ENCODE measurements at regions not wholly inside any gene's neighbourhood (a gene's known extent, or its start where the extent isn't known, plus 50 kb on each side); places are given as distances from the start of the nearest gene placed in this dataset.
"Not testable (repeated sequence)": the region's sequence is repeated elsewhere in the genome, so short reads cannot be mapped to it uniquely, and the experiment has no call there.

DNA sequence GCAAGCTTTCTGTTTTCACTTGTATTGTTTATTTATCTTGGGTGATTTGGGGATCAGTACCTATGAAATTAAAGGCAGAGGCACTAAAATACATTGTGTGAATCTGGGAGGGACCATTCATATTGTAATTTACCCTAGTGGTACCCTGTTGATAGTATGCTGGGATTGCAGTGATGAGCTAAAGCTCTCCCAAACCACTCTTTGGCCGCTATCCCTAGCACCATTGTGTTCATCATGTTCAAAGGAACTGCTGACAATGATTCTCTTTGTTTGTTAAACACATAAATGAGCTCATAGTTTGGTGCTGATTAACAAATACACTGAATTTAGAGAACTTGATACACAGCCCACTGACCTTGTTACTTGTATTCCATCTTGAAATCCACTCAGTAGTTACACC is 1469.8 kb downstream of the CDH11 start:
- WGBS, 5 donors, result 36 to 70% (median 64%) methylated on average over 1 of the region's 1 CpG
- no peak for DNase-seq
- Histone ChIP-seq H3K27ac (no peak overlapping the region), H3K36me3 (no peaks in the 10 kb centered on the region), H3K27me3 (no peaks in the 10 kb centered on the region), H3K9me3 (no peaks in the 10 kb centered on the region), H3K4me3 (no peak overlapping the region), H3K4me1 (no peaks in the 10 kb centered on the region)
- intact Hi-C loops (cut with DNase I; ENCODE audit: low total_unique reads), result no loop called here
- TF ChIP-seq, protein P1, sequence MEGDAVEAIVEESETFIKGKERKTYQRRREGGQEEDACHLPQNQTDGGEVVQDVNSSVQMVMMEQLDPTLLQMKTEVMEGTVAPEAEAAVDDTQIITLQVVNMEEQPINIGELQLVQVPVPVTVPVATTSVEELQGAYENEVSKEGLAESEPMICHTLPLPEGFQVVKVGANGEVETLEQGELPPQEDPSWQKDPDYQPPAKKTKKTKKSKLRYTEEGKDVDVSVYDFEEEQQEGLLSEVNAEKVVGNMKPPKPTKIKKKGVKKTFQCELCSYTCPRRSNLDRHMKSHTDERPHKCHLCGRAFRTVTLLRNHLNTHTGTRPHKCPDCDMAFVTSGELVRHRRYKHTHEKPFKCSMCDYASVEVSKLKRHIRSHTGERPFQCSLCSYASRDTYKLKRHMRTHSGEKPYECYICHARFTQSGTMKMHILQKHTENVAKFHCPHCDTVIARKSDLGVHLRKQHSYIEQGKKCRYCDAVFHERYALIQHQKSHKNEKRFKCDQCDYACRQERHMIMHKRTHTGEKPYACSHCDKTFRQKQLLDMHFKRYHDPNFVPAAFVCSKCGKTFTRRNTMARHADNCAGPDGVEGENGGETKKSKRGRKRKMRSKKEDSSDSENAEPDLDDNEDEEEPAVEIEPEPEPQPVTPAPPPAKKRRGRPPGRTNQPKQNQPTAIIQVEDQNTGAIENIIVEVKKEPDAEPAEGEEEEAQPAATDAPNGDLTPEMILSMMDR (IDR thresholded peaks at IDR 0.05), result no peak
- TF ChIP-seq POLR2AphosphoS5 (IDR thresholded peaks at IDR 0.05), result no peak
- no peak for TF ChIP-seq POLR2A (IDR thresholded peaks at IDR 0.05)
- TF ChIP-seq EP300 (IDR thresholded peaks at IDR 0.05), result no peak

DNA sequence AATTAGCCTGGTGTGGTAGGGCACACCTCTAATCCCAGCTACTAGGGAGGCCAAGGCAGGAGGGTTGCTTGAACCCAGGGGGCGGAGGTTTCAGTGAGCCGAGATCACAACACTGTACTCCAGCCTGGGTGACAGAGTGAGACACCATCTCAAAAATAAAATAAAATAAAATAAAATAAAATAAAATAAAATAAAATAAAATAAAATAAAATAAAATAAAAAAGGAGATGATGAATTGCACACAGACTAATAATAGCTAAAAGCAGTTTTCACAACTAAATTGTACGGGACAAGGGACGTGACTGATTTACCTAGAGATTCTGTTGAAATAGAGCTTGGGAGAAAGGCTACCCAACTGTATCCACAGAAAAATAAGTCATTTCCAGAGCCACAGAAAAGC is 1471.3 kb downstream of the CDH11 start:
- 84 to 99% (median 96%) methylated on average over 4 of the region's 4 CpGs for WGBS, 5 donors
- no peaks in the 10 kb centered on the region for H3K27me3 ChIP-seq
- H3K4me3 ChIP-seq, result no peak overlapping the region
- H3K4me1 ChIP-seq, result no peaks in the 10 kb centered on the region
- no peak overlapping the region for H3K27ac ChIP-seq
- TF ChIP-seq, protein P1 (IDR thresholded peaks at IDR 0.05), result no peak
- TF ChIP-seq POLR2AphosphoS5 (IDR thresholded peaks at IDR 0.05) (no peak), EP300 (IDR thresholded peaks at IDR 0.05) (no peak), POLR2A (IDR thresholded peaks at IDR 0.05) (no peak)
- intact Hi-C loops (cut with DNase I; ENCODE audit: low total_unique reads), result no loop called here
- no peaks in the 10 kb centered on the region for H3K36me3 ChIP-seq
- H3K9me3 ChIP-seq, result no peaks in the 10 kb centered on the region
- DNase-seq, result no peak

DNA sequence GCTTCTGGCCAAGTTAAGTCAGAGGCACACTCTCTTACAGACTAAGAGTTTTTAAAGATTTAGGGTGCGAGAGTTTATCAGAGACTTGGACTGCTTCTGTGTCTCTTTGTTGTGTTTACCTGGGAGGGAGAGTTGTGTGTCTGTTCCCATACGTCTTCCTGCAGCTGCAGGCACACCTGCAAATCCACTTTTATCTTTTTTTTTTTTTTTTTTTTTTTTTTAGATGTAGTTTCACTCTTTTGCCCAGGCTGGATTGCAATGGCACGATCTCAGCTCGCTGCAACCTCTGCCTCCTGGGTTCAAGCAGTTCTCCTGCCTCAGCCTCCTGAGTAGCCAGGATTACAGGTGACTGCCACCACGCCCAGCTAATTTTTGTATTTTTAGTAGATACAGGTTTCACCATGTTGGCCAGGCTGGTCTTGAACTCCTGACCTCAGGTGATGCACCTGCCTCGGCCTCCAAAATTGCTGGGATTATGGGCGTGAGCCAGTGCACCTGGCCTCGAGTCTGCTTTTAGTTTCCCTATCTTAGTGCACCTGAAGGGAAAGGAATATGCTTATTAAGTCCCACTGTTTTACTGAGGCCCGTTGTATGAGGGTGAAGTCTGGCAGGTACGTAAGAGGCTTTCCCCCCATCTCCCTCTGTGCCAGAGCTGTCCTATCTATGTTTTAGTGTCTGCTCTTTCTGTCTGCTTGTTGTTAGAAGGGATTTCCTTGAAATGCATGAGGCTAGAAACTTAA is 1488.0 kb downstream of the CDH11 start:
- DNase-seq; intact Hi-C loops (cut with DNase I; ENCODE audit: low total_unique reads); H3K27me3 ChIP-seq; H3K36me3 ChIP-seq; H3K4me1 ChIP-seq; H3K27ac ChIP-seq; H3K4me3 ChIP-seq; H3K9me3 ChIP-seq: not testable (repeated sequence)
- 78 to 84% (median 83%) methylated on average over 10 of the region's 10 CpGs for WGBS, 5 donors

DNA sequence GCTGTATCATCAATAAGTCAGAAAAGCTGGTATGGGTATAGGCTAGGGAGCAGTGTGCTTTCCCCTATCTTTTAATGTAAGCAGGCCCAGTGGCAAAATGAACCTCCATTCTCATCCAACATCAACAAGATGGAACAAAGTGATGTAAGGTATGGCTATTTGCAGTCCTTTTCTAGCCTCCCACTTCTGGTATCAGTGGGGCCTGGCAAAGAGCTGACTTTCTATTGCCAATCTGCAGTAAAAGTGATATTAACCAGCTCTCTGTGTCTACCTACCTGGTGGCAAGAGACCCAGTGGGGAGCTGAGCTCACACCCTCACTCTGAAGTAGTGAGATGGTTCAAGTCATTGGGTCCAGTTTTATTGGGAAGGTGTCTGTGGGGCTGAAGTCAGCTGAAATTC is 1492.6 kb downstream of the CDH11 start:
- Histone ChIP-seq H3K27ac (no peak overlapping the region), H3K27me3 (no peaks in the 10 kb centered on the region), H3K36me3 (no peaks in the 10 kb centered on the region), H3K4me1 (no peaks in the 10 kb centered on the region), H3K9me3 (no peaks in the 10 kb centered on the region), H3K4me3 (no peak overlapping the region)
- TF ChIP-seq EP300 (IDR thresholded peaks at IDR 0.05) (no peak), POLR2A (IDR thresholded peaks at IDR 0.05) (no peak), POLR2AphosphoS5 (IDR thresholded peaks at IDR 0.05) (no peak)
- TF ChIP-seq, protein P1 (IDR thresholded peaks at IDR 0.05), result no peak
- intact Hi-C loops (cut with DNase I; ENCODE audit: low total_unique reads), result no loop called here
- no peak for DNase-seq

DNA sequence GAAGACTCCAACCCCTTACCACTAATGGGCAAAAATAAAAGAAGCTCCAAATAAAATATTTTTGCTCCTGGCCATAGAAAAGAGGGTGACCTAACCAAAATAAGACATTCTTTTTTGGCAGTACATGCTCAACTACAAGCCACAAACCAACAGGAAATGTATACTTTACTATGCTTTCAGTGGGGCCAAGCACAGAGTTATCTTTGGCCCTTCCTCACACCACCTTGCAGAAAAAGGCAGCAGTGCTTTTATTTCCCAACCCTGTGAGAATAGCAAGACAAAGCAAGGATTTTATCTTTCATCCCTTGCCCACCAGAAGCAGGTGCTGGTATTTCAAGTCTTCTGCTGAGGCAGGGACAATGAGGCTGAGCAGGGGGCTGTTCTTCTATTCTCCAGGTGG is 1493.1 kb downstream of the CDH11 start:
- intact Hi-C loops (cut with DNase I; ENCODE audit: low total_unique reads), result no loop called here
- DNase-seq, result no peak
- H3K27me3 ChIP-seq, result no peaks in the 10 kb centered on the region
- no peak overlapping the region for H3K4me3 ChIP-seq
- H3K27ac ChIP-seq, result no peak overlapping the region
- H3K9me3 ChIP-seq, result no peaks in the 10 kb centered on the region
- no peak for TF ChIP-seq POLR2A (IDR thresholded peaks at IDR 0.05)
- TF ChIP-seq, protein P1 (IDR thresholded peaks at IDR 0.05), result no peak
- no peak for TF ChIP-seq EP300 (IDR thresholded peaks at IDR 0.05)
- TF ChIP-seq POLR2AphosphoS5 (IDR thresholded peaks at IDR 0.05), result no peak
- H3K4me1 ChIP-seq, result no peaks in the 10 kb centered on the region
- H3K36me3 ChIP-seq, result no peaks in the 10 kb centered on the region

Measured in stomach (tissue), 8 donors.